ENCODE measurements at regions not wholly inside any gene's neighbourhood (a gene's known extent, or its start where the extent isn't known, plus 50 kb on each side); places are given as distances from the start of the nearest gene placed in this dataset.

DNA sequence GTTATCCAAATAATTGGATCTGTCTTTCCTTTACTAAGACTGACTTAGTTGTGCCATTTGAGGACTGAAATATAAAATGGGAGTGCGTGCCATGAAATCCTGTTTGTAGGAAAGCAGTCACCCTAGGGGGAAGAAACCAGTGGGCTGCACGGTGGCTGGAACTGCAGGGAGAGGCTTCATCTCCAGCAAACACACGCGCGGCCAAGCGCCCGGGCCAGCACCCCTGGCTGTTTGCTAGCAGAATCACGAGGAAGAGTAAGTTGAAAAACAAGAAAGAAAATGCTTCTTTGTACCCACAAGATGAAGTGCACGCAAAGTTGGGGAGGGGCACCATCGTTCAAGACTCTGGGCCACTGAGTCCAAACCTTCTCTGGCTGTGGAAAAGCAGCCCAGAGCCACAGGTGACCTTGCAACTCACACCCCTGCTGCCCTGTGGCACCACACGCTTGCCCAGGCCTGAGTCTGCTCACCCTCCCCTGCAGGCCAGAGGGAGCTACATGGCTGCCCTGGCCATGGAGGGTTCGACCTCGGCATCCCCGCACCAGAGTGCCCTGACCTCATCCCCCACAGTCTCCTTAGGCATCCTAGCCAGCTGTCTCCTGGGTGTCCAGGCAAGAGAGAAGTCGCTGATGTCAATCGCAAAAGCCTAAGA is 55.2 kb downstream of the IRX2 start:
- no peak overlapping the region for H3K4me3 Mint-ChIP-seq
- H3K9me3 Mint-ChIP-seq (ENCODE audit: low read depth), result peaks cover 6% of the 10 kb centered on the region
- intact Hi-C loops (cut with DNase I, micrococcal nuclease), result no loop called here
- ChIA-PET CTCF (no interaction called here), POLR2A (no interaction called here)
- DNase-seq, result no peak
- no peaks in the 10 kb centered on the region for H3K36me3 Mint-ChIP-seq (ENCODE audit: low read depth)
- no peaks in the 10 kb centered on the region for H3K4me1 Mint-ChIP-seq
- ATAC-seq, result no peak
- H3K27ac Mint-ChIP-seq, result no peak overlapping the region
- peaks cover 2% of the 10 kb centered on the region for H3K27me3 Mint-ChIP-seq

DNA sequence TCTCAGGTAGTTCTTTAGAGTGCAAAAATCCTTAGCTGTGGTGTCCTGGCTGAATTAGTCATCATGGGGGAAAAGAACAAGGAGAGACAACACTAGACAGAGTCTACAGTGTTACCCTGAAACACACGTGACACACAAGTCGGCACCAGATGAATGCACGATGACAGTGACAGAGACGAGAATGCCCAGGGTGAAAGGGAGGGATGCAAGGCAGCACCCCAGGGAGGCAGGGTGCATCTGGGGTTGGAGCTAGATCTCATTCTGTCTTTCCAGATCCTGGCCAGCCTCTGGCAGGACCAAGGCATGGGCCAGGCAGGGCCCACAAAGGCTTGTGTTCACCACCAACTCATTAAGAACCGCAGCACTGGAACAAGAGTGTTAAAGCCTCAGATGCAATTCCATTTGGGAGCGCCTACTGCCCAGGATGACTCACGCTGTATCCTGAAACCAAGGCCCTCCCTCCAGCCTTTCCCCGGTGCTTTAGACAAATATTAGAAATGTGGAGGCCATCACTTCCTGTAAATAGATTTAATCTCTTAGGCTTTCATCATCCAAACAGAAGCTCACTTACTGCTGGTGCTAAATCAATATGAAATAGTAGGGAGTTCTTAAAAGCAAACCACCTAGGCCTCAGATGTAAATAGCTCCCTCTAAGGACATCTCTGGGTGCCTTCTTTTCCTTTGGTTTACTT is 56.1 kb downstream of the IRX2 start:
- CTCF ChIA-PET, result no interaction called here

DNA sequence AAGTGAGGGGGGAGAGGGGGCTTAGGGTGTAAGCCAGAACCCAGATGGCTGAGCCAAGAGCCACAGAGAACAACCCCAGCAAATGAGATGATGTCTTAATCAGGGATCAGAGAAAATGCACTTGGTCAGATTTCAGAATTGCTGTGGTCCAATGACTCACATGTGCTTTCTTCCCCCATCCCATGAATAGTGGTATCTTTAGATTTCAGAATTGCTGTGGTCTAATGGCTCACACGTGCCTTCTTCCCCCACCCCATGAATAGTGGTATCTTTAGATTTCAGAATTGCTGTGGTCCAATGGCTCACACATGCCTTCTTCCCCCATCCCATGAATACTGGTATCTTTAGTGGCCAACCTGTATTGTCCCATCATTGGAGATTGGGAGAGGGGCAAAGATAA is 59.9 kb downstream of the IRX2 start:
- ATAC-seq (no peak), DNase-seq (no peak)
- H3K27ac Mint-ChIP-seq, result no peak overlapping the region
- CTCF ChIA-PET, result no interaction called here
- H3K4me3 Mint-ChIP-seq, result no peak overlapping the region
- POLR2A ChIA-PET, result no interaction called here
- H3K36me3 Mint-ChIP-seq (ENCODE audit: low read depth), result no peaks in the 10 kb centered on the region
- intact Hi-C loops (cut with DNase I, micrococcal nuclease), result no loop called here
- H3K4me1 Mint-ChIP-seq, result no peaks in the 10 kb centered on the region
- H3K27me3 Mint-ChIP-seq, result peaks cover 2% of the 10 kb centered on the region
- H3K9me3 Mint-ChIP-seq (ENCODE audit: low read depth), result peaks cover 8% of the 10 kb centered on the region

More for the DNA sequence above, 56.1 kb downstream of the IRX2 start:
- POLR2A ChIA-PET, result no interaction called here
- Mint-ChIP-seq H3K4me3 (no peak overlapping the region), H3K27me3 (peaks cover 2% of the 10 kb centered on the region), H3K4me1 (no peaks in the 10 kb centered on the region), H3K36me3 (ENCODE audit: low read depth) (no peaks in the 10 kb centered on the region), H3K27ac (no peak overlapping the region), H3K9me3 (ENCODE audit: low read depth) (peaks cover 8% of the 10 kb centered on the region)
- ATAC-seq (no peak), DNase-seq (no peak)
- intact Hi-C loops (cut with DNase I, micrococcal nuclease), result no loop called here

DNA sequence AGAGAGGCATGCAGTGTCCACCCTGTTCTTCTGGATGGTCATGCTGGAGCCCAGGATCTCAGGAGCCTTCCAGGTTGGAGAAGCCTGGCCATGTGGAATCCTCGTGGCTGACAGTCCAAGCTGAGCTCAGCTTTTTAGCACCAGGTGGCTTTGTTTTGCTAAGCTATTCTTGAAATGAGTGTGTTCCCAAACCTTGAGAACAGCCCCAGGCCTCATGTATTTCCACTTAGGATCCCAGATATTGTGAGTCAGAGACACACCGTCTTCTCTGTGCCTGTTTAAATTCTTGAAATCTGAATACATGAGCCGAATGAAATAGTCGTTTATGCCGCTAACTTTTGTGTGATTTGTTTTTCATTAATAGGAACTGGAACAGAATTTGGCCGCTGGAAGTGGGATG is 61.2 kb downstream of the IRX2 start:
- POLR2A ChIA-PET, result no interaction called here
- peaks cover 8% of the 10 kb centered on the region for H3K9me3 Mint-ChIP-seq (ENCODE audit: low read depth)

DNA sequence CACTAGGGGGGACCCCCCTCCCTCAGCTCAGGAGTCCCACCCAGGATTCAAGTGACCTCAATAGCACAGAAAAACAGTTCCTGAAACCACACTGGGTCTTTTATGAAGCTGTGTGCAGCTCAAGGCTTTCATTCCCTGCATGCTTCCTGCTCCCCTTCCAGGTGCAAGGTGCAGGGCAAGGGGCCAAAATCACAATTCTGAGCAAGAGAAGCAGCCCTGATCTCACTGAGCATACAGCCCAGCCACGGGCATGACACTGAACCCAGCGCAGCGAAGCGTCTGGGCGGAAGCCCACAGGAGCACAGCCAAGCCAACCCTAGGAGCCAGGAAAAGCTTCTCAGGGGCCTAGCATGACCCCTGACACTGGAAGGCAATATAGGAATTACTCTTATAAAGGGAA is 62.9 kb downstream of the IRX2 start:
- Mint-ChIP-seq H3K27me3 (no peaks in the 10 kb centered on the region), H3K27ac (no peak overlapping the region), H3K4me1 (no peaks in the 10 kb centered on the region), H3K36me3 (ENCODE audit: low read depth) (no peaks in the 10 kb centered on the region), H3K9me3 (ENCODE audit: low read depth) (peaks cover 5% of the 10 kb centered on the region), H3K4me3 (no peak overlapping the region)
- intact Hi-C loops (cut with DNase I, micrococcal nuclease), result no loop called here
- ATAC-seq, result no peak
- ChIA-PET POLR2A (no interaction called here), CTCF (no interaction called here)
- no peak for DNase-seq

More for the DNA sequence above, 61.2 kb downstream of the IRX2 start:
- no peaks in the 10 kb centered on the region for H3K4me1 Mint-ChIP-seq
- no peak overlapping the region for H3K27ac Mint-ChIP-seq
- H3K4me3 Mint-ChIP-seq, result no peak overlapping the region
- CTCF ChIA-PET, result no interaction called here
- intact Hi-C loops (cut with DNase I, micrococcal nuclease), result no loop called here
- no peaks in the 10 kb centered on the region for H3K27me3 Mint-ChIP-seq
- no peak for ATAC-seq
- H3K36me3 Mint-ChIP-seq (ENCODE audit: low read depth), result no peaks in the 10 kb centered on the region
- no peak for DNase-seq

DNA sequence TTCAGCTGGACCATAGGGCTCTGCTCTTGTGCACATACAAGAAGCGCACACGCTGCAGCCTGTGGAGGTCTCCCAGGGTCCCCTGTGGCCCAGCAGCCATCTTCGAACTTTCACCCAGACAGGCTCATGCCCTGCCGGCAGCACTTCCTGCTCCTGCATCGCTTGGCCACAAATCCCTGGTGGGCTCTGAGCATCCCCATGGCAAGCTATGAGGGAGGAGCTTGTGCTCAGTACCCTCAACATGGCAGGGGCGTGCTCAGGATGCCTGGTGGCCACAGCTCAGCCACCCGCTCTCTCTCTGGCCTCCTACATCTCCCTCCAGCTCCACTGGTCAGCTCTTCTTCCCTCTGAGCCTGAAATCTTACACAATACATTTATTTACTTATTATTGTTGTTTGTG is 63.7 kb downstream of the IRX2 start:
- no peak overlapping the region for H3K27ac Mint-ChIP-seq
- no peak for ATAC-seq
- H3K27me3 Mint-ChIP-seq, result no peaks in the 10 kb centered on the region

DNA sequence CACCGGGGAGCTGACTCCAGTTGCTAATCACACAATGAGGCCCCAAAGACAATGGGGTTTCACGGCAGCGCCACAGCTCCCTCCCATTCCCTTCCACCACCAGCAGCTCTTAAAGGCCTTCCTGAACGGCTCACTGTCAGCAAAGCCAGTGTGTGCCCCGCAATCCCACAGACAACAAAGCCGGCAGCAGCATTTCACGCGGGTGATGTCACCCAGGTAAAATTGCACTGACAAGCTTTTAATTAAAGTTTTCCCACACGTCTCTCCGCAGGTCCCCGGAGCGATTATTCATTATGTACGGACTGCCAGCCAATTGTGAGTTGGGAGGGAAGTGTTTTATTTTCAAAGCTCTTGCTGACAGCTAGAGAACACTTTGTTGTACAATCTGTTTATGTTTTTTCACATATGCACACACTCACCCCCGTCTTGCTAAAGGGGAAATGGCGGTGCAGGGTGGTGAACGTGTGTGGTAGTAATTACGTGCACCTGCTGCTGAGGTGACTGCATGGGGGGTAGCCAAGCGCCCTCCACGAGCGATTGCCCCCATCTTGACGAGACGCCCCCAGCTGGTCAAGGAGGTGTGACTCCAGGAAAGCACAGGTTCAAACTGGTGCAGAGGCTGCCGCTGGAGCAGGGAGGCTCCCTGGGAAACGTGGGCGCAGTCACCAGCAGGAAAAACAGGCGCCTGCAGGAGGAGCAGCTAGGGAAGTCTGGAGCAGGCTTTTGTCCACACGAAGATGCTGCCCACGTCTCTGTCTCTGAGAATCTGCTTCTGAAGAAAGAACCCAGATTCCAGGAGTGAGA is 65.0 kb downstream of the IRX2 start:
- Mint-ChIP-seq H3K27me3 (no peaks in the 10 kb centered on the region), H3K4me3 (no peak overlapping the region), H3K36me3 (ENCODE audit: low read depth) (no peaks in the 10 kb centered on the region), H3K27ac (no peak overlapping the region), H3K4me1 (no peaks in the 10 kb centered on the region), H3K9me3 (ENCODE audit: low read depth) (peaks cover 2% of the 10 kb centered on the region)
- ChIA-PET POLR2A (no interaction called here), CTCF (no interaction called here)
- DNase-seq, result no peak
- intact Hi-C loops (cut with DNase I, micrococcal nuclease), result no loop called here
- no peak for ATAC-seq

More for the DNA sequence above, 63.7 kb downstream of the IRX2 start:
- ChIA-PET POLR2A (no interaction called here), CTCF (no interaction called here)
- Mint-ChIP-seq H3K4me3 (no peak overlapping the region), H3K9me3 (ENCODE audit: low read depth) (peaks cover 5% of the 10 kb centered on the region), H3K36me3 (ENCODE audit: low read depth) (no peaks in the 10 kb centered on the region), H3K4me1 (no peaks in the 10 kb centered on the region)
- DNase-seq, result no peak
- intact Hi-C loops (cut with DNase I, micrococcal nuclease), result no loop called here

DNA sequence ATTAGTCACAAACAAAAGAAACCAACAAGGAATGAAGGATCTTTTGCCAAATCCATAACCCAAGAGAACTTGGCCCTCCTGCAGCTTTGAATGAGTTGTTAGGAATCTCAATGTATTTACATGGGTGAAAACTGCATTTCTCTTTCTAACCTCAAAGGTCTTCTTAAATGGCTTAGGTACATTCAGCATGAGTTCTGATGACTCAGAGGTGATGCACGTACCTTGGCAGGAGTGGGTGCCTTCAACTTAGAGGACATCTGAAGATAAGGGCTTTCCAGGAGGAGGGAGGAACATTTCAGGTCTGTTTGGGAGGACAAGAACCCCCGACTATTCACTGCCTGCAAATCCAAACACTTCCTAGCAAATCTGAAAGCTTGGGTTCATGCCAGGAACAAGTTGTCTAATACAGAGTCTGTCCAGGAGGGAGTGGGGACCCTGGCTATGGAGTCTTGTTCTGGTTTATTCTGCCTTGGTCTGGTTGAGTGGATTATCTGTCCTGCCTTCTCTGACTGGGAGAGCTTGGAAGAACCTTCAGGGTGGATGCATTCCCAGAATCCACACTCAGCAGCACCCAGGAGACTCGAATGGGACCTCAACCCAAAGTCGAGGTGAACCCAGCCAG is 65.7 kb downstream of the IRX2 start:
- POLR2A ChIA-PET, result no interaction called here
- intact Hi-C loops (cut with DNase I, micrococcal nuclease), result no loop called here

DNA sequence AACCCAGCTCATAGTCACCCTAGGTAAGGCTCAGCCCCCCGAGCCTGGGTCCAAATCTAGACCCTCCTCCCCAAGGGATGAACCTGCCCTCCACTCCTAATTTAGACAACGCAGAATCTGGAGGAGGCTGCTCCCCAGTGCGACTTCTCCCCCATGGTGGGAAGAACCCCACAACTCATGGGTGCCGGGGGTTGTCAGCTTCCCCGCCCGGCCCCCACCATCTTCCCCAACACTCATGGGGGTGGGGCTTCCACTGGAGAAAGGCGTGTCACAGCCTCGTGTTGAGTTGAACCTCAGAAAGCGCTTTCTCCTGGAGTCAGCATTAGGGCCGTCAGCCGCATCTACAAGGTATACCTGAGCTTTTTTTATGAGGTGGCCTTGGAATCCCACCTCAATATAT is 66.9 kb downstream of the IRX2 start:
- POLR2A ChIA-PET, result no interaction called here

More for the DNA sequence above, 65.7 kb downstream of the IRX2 start:
- no peaks in the 10 kb centered on the region for H3K4me1 Mint-ChIP-seq
- no peak for DNase-seq
- no peaks in the 10 kb centered on the region for H3K27me3 Mint-ChIP-seq
- ATAC-seq, result no peak
- H3K9me3 Mint-ChIP-seq (ENCODE audit: low read depth), result no peaks in the 10 kb centered on the region
- CTCF ChIA-PET, result no interaction called here
- no peak overlapping the region for H3K27ac Mint-ChIP-seq
- H3K4me3 Mint-ChIP-seq, result no peak overlapping the region
- no peaks in the 10 kb centered on the region for H3K36me3 Mint-ChIP-seq (ENCODE audit: low read depth)

DNA sequence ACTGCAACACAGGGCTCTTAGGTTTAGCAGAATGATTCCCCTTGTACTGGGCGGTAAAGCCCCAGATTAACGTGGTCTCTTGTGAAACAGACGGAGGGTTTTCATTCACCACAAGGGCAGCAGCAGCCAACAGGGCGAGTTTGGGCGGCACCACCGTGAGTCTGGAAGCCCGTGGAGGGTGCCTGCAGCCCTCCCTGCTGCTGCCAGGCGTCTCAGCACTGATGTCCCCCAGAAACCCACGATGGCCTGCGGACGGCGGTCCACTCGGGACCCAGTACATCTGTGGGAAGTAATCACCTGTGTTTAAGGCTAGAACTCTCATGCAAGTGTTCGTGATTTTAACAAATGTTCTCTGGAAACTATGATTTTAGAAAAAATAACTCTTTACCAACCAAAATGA is 67.8 kb downstream of the IRX2 start:
- Mint-ChIP-seq H3K27ac (no peak overlapping the region), H3K36me3 (ENCODE audit: low read depth) (no peaks in the 10 kb centered on the region), H3K27me3 (no peaks in the 10 kb centered on the region), H3K9me3 (ENCODE audit: low read depth) (no peaks in the 10 kb centered on the region), H3K4me3 (no peak overlapping the region), H3K4me1 (no peaks in the 10 kb centered on the region)
- ChIA-PET CTCF (no interaction called here), POLR2A (no interaction called here)
- DNase-seq (no peak), ATAC-seq (no peak)
- intact Hi-C loops (cut with DNase I, micrococcal nuclease), result no loop called here

More for the DNA sequence above, 66.9 kb downstream of the IRX2 start:
- ATAC-seq, result no peak
- Mint-ChIP-seq H3K36me3 (ENCODE audit: low read depth) (no peaks in the 10 kb centered on the region), H3K9me3 (ENCODE audit: low read depth) (no peaks in the 10 kb centered on the region), H3K27me3 (no peaks in the 10 kb centered on the region), H3K27ac (no peak overlapping the region), H3K4me1 (no peaks in the 10 kb centered on the region), H3K4me3 (no peak overlapping the region)
- CTCF ChIA-PET, result no interaction called here
- intact Hi-C loops (cut with DNase I, micrococcal nuclease), result no loop called here
- no peak for DNase-seq

DNA sequence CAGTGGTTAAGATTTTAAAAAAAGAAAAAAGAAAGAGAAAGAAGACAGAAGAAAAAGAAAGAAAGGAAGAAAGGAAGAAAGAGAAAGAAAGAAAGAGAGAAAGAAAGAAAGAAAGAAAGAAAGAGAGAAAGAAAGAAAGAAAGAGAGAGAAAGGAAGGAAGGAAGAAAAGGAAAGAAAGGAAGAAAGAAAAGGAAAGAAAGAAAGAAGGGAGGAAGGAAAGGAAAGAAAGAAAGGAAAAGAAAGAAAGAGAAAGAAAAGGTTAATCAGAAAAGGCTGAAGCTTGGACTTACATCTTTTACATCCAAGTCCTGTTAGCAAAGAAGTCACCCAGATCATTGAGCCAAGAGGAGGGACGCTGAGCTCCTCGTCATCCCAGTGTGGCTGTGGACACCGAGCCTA is 70.0 kb downstream of the IRX2 start:
- Mint-ChIP-seq H3K27me3 (no peaks in the 10 kb centered on the region), H3K4me3 (no peak overlapping the region), H3K27ac (no peak overlapping the region), H3K9me3 (ENCODE audit: low read depth) (peaks cover 1% of the 10 kb centered on the region), H3K36me3 (ENCODE audit: low read depth) (no peaks in the 10 kb centered on the region), H3K4me1 (no peaks in the 10 kb centered on the region)
- intact Hi-C loops (cut with DNase I, micrococcal nuclease), result no loop called here
- DNase-seq, result no peak
- CTCF ChIA-PET, result no interaction called here
- no peak for ATAC-seq
- POLR2A ChIA-PET, result no interaction called here

DNA sequence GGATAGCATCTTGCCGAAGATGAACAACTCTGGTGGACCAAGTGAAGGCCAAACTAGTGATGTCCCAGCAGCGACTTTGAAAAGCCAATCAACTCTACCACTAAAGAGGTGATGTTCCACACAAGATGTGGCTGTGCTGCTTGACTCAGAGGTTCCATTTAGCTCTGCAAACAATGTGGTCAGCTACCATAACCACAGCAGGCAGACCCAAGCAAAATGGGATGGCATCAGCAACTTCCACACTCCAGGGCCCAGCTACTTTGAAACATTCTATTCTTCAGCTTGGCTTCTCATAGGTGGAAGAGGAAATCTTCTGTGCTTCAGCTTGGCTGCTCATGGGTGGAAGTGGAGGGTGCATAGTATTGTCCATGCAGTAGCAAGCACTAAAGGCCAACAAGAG is 70.5 kb downstream of the IRX2 start:
- DNase-seq (no peak), ATAC-seq (no peak)
- Mint-ChIP-seq H3K36me3 (ENCODE audit: low read depth) (no peaks in the 10 kb centered on the region), H3K27ac (no peak overlapping the region), H3K4me1 (no peaks in the 10 kb centered on the region), H3K9me3 (ENCODE audit: low read depth) (peaks cover 5% of the 10 kb centered on the region), H3K27me3 (no peaks in the 10 kb centered on the region), H3K4me3 (no peak overlapping the region)
- POLR2A ChIA-PET, result no interaction called here
- CTCF ChIA-PET, result no interaction called here
- intact Hi-C loops (cut with DNase I, micrococcal nuclease), result no loop called here

Measured in activated CD4-positive, alpha-beta T cell treated with anti-CD3 and anti-CD28 coated beads for 36 hours (primary cell).